ENCODE measurements at regions not wholly inside any gene's neighbourhood (a gene's known extent, or its start where the extent isn't known, plus 50 kb on each side); places are given as distances from the start of the nearest gene placed in this dataset.

GRCh38 chr13:71068041-71068440, 799.0 kb downstream of the DACH1 start:
- DNase-seq = no peak

- no peak for DNase-seq
Observed at GRCh38 chr13:71067165-71067815, 799.7 kb downstream of the DACH1 start.

GRCh38 chr13:71056581-71056980, 810.4 kb downstream of the DACH1 start:
- no peak for DNase-seq

- DNase-seq = no peak
Observed at GRCh38 chr13:71055644-71056043, 811.4 kb downstream of the DACH1 start.

- no peak for DNase-seq
Observed at GRCh38 chr13:71055047-71055446, 812.0 kb downstream of the DACH1 start.

- no peak for DNase-seq
Observed at GRCh38 chr13:71054358-71054757, 812.6 kb downstream of the DACH1 start.

GRCh38 chr13:71051573-71051972, 815.4 kb downstream of the DACH1 start:
- no peak for DNase-seq

- DNase-seq = no peak
Observed at GRCh38 chr13:71046360-71047079, 820.5 kb downstream of the DACH1 start.

GRCh38 chr13:71045101-71045500, 821.9 kb downstream of the DACH1 start:
- DNase-seq = no peak

GRCh38 chr13:71039440-71039839, 827.6 kb downstream of the DACH1 start:
- no peak for DNase-seq

- no peak for DNase-seq
Observed at GRCh38 chr13:71034018-71034417, 833.0 kb downstream of the DACH1 start.

GRCh38 chr13:71033026-71033425, 834.0 kb downstream of the DACH1 start:
- no peak for DNase-seq

- no peak for DNase-seq
Observed at GRCh38 chr13:71030784-71031183, 836.2 kb downstream of the DACH1 start.

GRCh38 chr13:71028884-71029283, 838.1 kb downstream of the DACH1 start:
- no peak for DNase-seq

GRCh38 chr13:71021825-71022422, 845.1 kb downstream of the DACH1 start:
- no peak for DNase-seq

- no peak for DNase-seq
Observed at GRCh38 chr13:71018995-71019394, 848.0 kb downstream of the DACH1 start.

- DNase-seq = no peak
Observed at GRCh38 chr13:71018544-71018943, 848.5 kb downstream of the DACH1 start.

GRCh38 chr13:71017607-71018006, 849.4 kb downstream of the DACH1 start:
- DNase-seq = no peak

GRCh38 chr13:71015516-71015915, 851.5 kb downstream of the DACH1 start:
- DNase-seq = no peak

- DNase-seq = no peak
Observed at GRCh38 chr13:71015021-71015420, 852.0 kb downstream of the DACH1 start.

- no peak for DNase-seq
Observed at GRCh38 chr13:71005919-71006318, 861.1 kb downstream of the DACH1 start.

- DNase-seq = no peak
Observed at GRCh38 chr13:70995338-70995737, 871.7 kb downstream of the DACH1 start.

- no peak for DNase-seq
Observed at GRCh38 chr13:70994191-70994590, 872.8 kb downstream of the DACH1 start.

GRCh38 chr13:70987043-70987442, 878.8 kb upstream of the KLHL1 start:
- no peak for DNase-seq
